ENCODE measurements at regions not wholly inside any gene's neighbourhood (a gene's known extent, or its start where the extent isn't known, plus 50 kb on each side); places are given as distances from the start of the nearest gene placed in this dataset.

GRCh38 chr15:53246404-53246803 lies 456.3 kb upstream of the ONECUT1 start:
- H3K27me3 ChIP-seq (ENCODE audit: low read depth, low read length) = no peaks in the 10 kb centered on the region
- H3K9me3 ChIP-seq (ENCODE audit: control insufficient read depth in 1 of 2, low read length in 2 of 2) = peaks cover 0 to 2% of the 10 kb centered on the region in 2 donors
- no peaks in the 10 kb centered on the region for H3K36me3 ChIP-seq (ENCODE audit: control insufficient read depth in 1 of 2, insufficient read depth in 2 of 2, low read length in 2 of 2)
- H3K4me3 ChIP-seq (ENCODE audit: low read depth in 1 of 2, low read length in 2 of 2) = no peak overlapping the region
- no peaks in the 10 kb centered on the region for H3K4me1 ChIP-seq (ENCODE audit: control insufficient read depth in 1 of 2, insufficient read depth in 2 of 2, low read length in 2 of 2)
- no peak overlapping the region for H3K27ac ChIP-seq (ENCODE audit: low read length)

- no peaks in the 10 kb centered on the region for H3K4me1 ChIP-seq (ENCODE audit: control insufficient read depth in 1 of 2, insufficient read depth in 2 of 2, low read length in 2 of 2)
- no peaks in the 10 kb centered on the region for H3K36me3 ChIP-seq (ENCODE audit: control insufficient read depth in 1 of 2, insufficient read depth in 2 of 2, low read length in 2 of 2)
- no peak overlapping the region for H3K27ac ChIP-seq (ENCODE audit: low read length)
- H3K4me3 ChIP-seq (ENCODE audit: low read depth in 1 of 2, low read length in 2 of 2) = no peak overlapping the region
- H3K9me3 ChIP-seq (ENCODE audit: control insufficient read depth in 1 of 2, low read length in 2 of 2) = no peaks in the 10 kb centered on the region
- H3K27me3 ChIP-seq (ENCODE audit: low read depth, low read length) = no peaks in the 10 kb centered on the region
Measured at GRCh38 chr15:53233801-53234200, 443.7 kb upstream of the ONECUT1 start.

DNA sequence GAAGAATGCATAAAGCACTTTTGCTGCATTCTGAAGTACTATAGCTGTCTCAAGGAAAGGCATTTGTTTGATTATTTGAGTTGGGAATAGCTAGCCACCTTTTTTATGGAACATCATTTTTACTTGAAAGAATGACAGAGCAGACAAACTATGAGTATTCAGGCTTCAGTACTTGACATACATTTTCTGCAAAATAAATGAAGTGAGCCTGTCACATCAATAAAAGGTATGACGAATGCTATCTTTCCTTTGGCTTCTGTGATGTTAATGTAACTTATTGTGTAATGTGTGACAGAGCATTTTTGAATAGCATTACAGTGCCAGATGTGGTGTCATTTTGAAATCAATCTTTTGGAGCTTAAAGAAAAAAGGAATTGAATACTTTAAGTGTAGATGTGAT lies 440.3 kb upstream of the ONECUT1 start:
- Histone ChIP-seq H3K4me3 (ENCODE audit: low read depth in 1 of 2, low read length in 2 of 2) (no peak overlapping the region), H3K4me1 (ENCODE audit: control insufficient read depth in 1 of 2, insufficient read depth in 2 of 2, low read length in 2 of 2) (no peaks in the 10 kb centered on the region), H3K9me3 (ENCODE audit: control insufficient read depth in 1 of 2, low read length in 2 of 2) (no peaks in the 10 kb centered on the region), H3K27me3 (ENCODE audit: low read depth, low read length) (no peaks in the 10 kb centered on the region), H3K27ac (ENCODE audit: low read length) (no peak overlapping the region), H3K36me3 (ENCODE audit: control insufficient read depth in 1 of 2, insufficient read depth in 2 of 2, low read length in 2 of 2) (no peaks in the 10 kb centered on the region)

GRCh38 chr15:53226559-53226958 lies 436.4 kb upstream of the ONECUT1 start:
- Histone ChIP-seq H3K27ac (ENCODE audit: low read length) (no peak overlapping the region), H3K27me3 (ENCODE audit: low read depth, low read length) (no peaks in the 10 kb centered on the region), H3K4me1 (ENCODE audit: control insufficient read depth in 1 of 2, insufficient read depth in 2 of 2, low read length in 2 of 2) (no peaks in the 10 kb centered on the region), H3K4me3 (ENCODE audit: low read depth in 1 of 2, low read length in 2 of 2) (no peak overlapping the region), H3K36me3 (ENCODE audit: control insufficient read depth in 1 of 2, insufficient read depth in 2 of 2, low read length in 2 of 2) (no peaks in the 10 kb centered on the region), H3K9me3 (ENCODE audit: control insufficient read depth in 1 of 2, low read length in 2 of 2) (no peaks in the 10 kb centered on the region)

- Histone ChIP-seq H3K27me3 (ENCODE audit: low read depth, low read length) (no peaks in the 10 kb centered on the region), H3K4me1 (ENCODE audit: control insufficient read depth in 1 of 2, insufficient read depth in 2 of 2, low read length in 2 of 2) (no peaks in the 10 kb centered on the region), H3K4me3 (ENCODE audit: low read depth in 1 of 2, low read length in 2 of 2) (no peak overlapping the region), H3K36me3 (ENCODE audit: control insufficient read depth in 1 of 2, insufficient read depth in 2 of 2, low read length in 2 of 2) (no peaks in the 10 kb centered on the region), H3K9me3 (ENCODE audit: control insufficient read depth in 1 of 2, low read length in 2 of 2) (no peaks in the 10 kb centered on the region), H3K27ac (ENCODE audit: low read length) (no peak overlapping the region)
Measured at GRCh38 chr15:53225781-53226180, 435.6 kb upstream of the ONECUT1 start.

- Histone ChIP-seq H3K4me1 (ENCODE audit: control insufficient read depth in 1 of 2, insufficient read depth in 2 of 2, low read length in 2 of 2) (no peaks in the 10 kb centered on the region), H3K36me3 (ENCODE audit: control insufficient read depth in 1 of 2, insufficient read depth in 2 of 2, low read length in 2 of 2) (no peaks in the 10 kb centered on the region), H3K27ac (ENCODE audit: low read length) (no peak overlapping the region), H3K4me3 (ENCODE audit: low read depth in 1 of 2, low read length in 2 of 2) (no peak overlapping the region), H3K9me3 (ENCODE audit: control insufficient read depth in 1 of 2, low read length in 2 of 2) (no peaks in the 10 kb centered on the region), H3K27me3 (ENCODE audit: low read depth, low read length) (no peaks in the 10 kb centered on the region)
Measured at GRCh38 chr15:53224371-53224770, 434.2 kb upstream of the ONECUT1 start.

- Histone ChIP-seq H3K4me3 (ENCODE audit: low read depth in 1 of 2, low read length in 2 of 2) (no peak overlapping the region), H3K36me3 (ENCODE audit: control insufficient read depth in 1 of 2, insufficient read depth in 2 of 2, low read length in 2 of 2) (no peaks in the 10 kb centered on the region), H3K27me3 (ENCODE audit: low read depth, low read length) (no peaks in the 10 kb centered on the region), H3K9me3 (ENCODE audit: control insufficient read depth in 1 of 2, low read length in 2 of 2) (no peaks in the 10 kb centered on the region), H3K4me1 (ENCODE audit: control insufficient read depth in 1 of 2, insufficient read depth in 2 of 2, low read length in 2 of 2) (no peaks in the 10 kb centered on the region), H3K27ac (ENCODE audit: low read length) (no peak overlapping the region)
Measured at GRCh38 chr15:53223815-53224214, 433.7 kb upstream of the ONECUT1 start.

GRCh38 chr15:53218666-53219580 lies 428.8 kb upstream of the ONECUT1 start:
- Histone ChIP-seq H3K4me3 (ENCODE audit: low read depth in 1 of 2, low read length in 2 of 2) (no peak overlapping the region), H3K27ac (ENCODE audit: low read length) (no peak overlapping the region), H3K4me1 (ENCODE audit: control insufficient read depth in 1 of 2, insufficient read depth in 2 of 2, low read length in 2 of 2) (no peaks in the 10 kb centered on the region), H3K9me3 (ENCODE audit: control insufficient read depth in 1 of 2, low read length in 2 of 2) (no peaks in the 10 kb centered on the region), H3K27me3 (ENCODE audit: low read depth, low read length) (no peaks in the 10 kb centered on the region), H3K36me3 (ENCODE audit: control insufficient read depth in 1 of 2, insufficient read depth in 2 of 2, low read length in 2 of 2) (no peaks in the 10 kb centered on the region)

DNA sequence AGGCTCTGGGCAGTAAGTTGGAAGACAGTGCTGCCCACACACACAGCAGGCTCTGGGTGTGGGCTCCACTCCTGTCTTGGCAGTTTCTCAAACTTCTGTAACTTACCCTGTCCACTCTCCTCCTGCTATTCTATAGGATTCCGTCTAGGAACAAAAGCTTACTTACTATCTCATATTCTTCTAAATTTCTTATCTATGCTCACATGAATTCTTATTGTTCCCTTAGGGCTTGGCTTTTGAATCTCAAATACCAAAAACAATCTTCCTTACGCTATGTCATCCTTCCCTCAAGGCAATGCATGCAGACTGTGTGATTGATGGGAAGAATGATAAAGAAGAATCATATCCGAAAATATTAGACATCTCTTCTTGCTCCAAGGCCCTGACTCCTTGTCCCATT lies 425.9 kb upstream of the ONECUT1 start:
- H3K27ac ChIP-seq (ENCODE audit: low read length) = no peak overlapping the region
- no peaks in the 10 kb centered on the region for H3K36me3 ChIP-seq (ENCODE audit: control insufficient read depth in 1 of 2, insufficient read depth in 2 of 2, low read length in 2 of 2)
- H3K27me3 ChIP-seq (ENCODE audit: low read depth, low read length) = no peaks in the 10 kb centered on the region
- no peak overlapping the region for H3K4me3 ChIP-seq (ENCODE audit: low read depth in 1 of 2, low read length in 2 of 2)
- no peaks in the 10 kb centered on the region for H3K9me3 ChIP-seq (ENCODE audit: control insufficient read depth in 1 of 2, low read length in 2 of 2)
- H3K4me1 ChIP-seq (ENCODE audit: control insufficient read depth in 1 of 2, insufficient read depth in 2 of 2, low read length in 2 of 2) = no peaks in the 10 kb centered on the region

DNA sequence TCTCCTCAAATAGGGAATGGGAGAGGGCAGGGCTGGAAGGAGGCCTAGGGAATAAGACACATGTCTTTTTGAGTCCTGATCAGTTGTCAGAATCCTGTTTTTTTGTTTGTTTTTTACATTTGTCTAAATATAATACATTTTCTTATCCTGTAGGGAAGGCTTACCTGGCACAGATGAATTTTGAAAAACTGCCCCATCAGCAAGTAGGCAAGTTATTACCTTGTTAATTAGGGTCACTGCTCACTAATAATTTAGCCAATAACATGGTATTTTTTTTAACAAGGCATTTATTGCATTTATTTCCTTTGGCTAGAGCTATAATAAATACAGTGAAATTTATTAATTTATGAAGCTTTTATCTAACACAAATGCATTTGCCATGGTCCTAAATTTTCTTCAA lies 423.2 kb upstream of the ONECUT1 start:
- no peaks in the 10 kb centered on the region for H3K27me3 ChIP-seq (ENCODE audit: low read depth, low read length)
- H3K36me3 ChIP-seq (ENCODE audit: control insufficient read depth in 1 of 2, insufficient read depth in 2 of 2, low read length in 2 of 2) = no peaks in the 10 kb centered on the region
- no peaks in the 10 kb centered on the region for H3K4me1 ChIP-seq (ENCODE audit: control insufficient read depth in 1 of 2, insufficient read depth in 2 of 2, low read length in 2 of 2)
- no peak overlapping the region for H3K4me3 ChIP-seq (ENCODE audit: low read depth in 1 of 2, low read length in 2 of 2)
- H3K9me3 ChIP-seq (ENCODE audit: control insufficient read depth in 1 of 2, low read length in 2 of 2) = no peaks in the 10 kb centered on the region
- no peak overlapping the region for H3K27ac ChIP-seq (ENCODE audit: low read length)

- H3K9me3 ChIP-seq (ENCODE audit: control insufficient read depth in 1 of 2, low read length in 2 of 2) = no peaks in the 10 kb centered on the region
- H3K4me3 ChIP-seq (ENCODE audit: low read depth in 1 of 2, low read length in 2 of 2) = no peak overlapping the region
- no peak overlapping the region for H3K27ac ChIP-seq (ENCODE audit: low read length)
- H3K4me1 ChIP-seq (ENCODE audit: control insufficient read depth in 1 of 2, insufficient read depth in 2 of 2, low read length in 2 of 2) = no peaks in the 10 kb centered on the region
- no peaks in the 10 kb centered on the region for H3K27me3 ChIP-seq (ENCODE audit: low read depth, low read length)
- no peaks in the 10 kb centered on the region for H3K36me3 ChIP-seq (ENCODE audit: control insufficient read depth in 1 of 2, insufficient read depth in 2 of 2, low read length in 2 of 2)
Measured at GRCh38 chr15:53212785-53213184, 422.6 kb upstream of the ONECUT1 start.

DNA sequence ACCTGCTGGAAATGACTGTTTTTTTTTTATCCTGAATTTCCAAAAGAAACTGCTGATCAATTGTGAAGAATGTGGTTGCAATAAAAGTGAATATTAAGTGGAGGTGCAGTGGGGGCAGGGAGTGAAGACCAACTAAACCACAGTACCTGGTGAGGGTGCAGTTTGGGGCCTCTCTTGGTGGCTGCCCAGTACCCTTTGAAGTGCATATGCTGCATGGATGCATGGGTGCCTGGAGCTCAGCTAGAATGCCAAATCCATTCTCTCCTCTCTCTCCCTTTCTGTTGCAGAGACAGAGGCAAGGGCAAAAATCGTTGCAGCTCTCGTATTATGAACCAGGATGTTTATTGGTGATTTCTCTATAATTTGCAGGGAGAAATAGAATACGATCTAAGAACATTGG lies 420.5 kb upstream of the ONECUT1 start:
- Histone ChIP-seq H3K4me1 (ENCODE audit: control insufficient read depth in 1 of 2, insufficient read depth in 2 of 2, low read length in 2 of 2) (no peaks in the 10 kb centered on the region), H3K27ac (ENCODE audit: low read length) (no peak overlapping the region), H3K4me3 (ENCODE audit: low read depth in 1 of 2, low read length in 2 of 2) (no peak overlapping the region), H3K27me3 (ENCODE audit: low read depth, low read length) (no peaks in the 10 kb centered on the region), H3K9me3 (ENCODE audit: control insufficient read depth in 1 of 2, low read length in 2 of 2) (no peaks in the 10 kb centered on the region), H3K36me3 (ENCODE audit: control insufficient read depth in 1 of 2, insufficient read depth in 2 of 2, low read length in 2 of 2) (no peaks in the 10 kb centered on the region)
